Activated T-helper 1 cell treated with anti-CD3 and anti-CD28 coated beads, Interleukin-12 subunit alpha, Interleukin-12 subunit beta, Interleukin-2, Interleukin-4 antibody, amounts not matched to agents 30 ng/mL and 10 ng/mL and 1 ng/mL, durations not matched to agents 14 hours and 24 hours and 36 hours (primary cell): ENCODE measurements at regions not wholly inside any gene's neighbourhood (a gene's known extent, or its start where the extent isn't known, plus 50 kb on each side); places are given as distances from the start of the nearest gene placed in this dataset.
"Not testable (repeated sequence)": the region's sequence is repeated elsewhere in the genome, so short reads cannot be mapped to it uniquely, and the experiment has no call there.

ENCODE experiments used
- DNase-seq: peaks from one replicate; pipeline ENCODE4 v3.0.0; 2021; ENCODE audit warnings: low spot score
- H3K27ac Mint-ChIP-seq: one replicate; pipeline ENCODE4 v1.8.0; 2021; ENCODE audit warnings: mild to moderate bottlenecking, mixed read lengths
- H3K27me3 Mint-ChIP-seq: one replicate; pipeline ENCODE4 v1.8.0; 2022; ENCODE audit warnings: mild to moderate bottlenecking, moderate library complexity, mixed read lengths; ENCODE audit not compliant: insufficient read depth
- H3K36me3 Mint-ChIP-seq: one replicate; pipeline ENCODE4 v1.8.0; 2021; ENCODE audit warnings: low read depth, mixed read lengths
- H3K4me1 Mint-ChIP-seq: one replicate; pipeline ENCODE4 v1.8.0; 2021; ENCODE audit warnings: low read depth, mixed read lengths
- H3K4me3 Mint-ChIP-seq: one replicate; pipeline ENCODE4 v1.8.0; 2021; ENCODE audit warnings: mild to moderate bottlenecking, moderate library complexity, mixed read lengths
- H3K9me3 Mint-ChIP-seq: one replicate; pipeline ENCODE4 v1.8.0; 2021; ENCODE audit warnings: mixed read lengths
- intact Hi-C: fragments of 100-400 bp; cut with micrococcal nuclease; formaldehyde crosslinking; loops from one replicate; pipeline ENCODE4 v1.15.1; 2024

DNA sequence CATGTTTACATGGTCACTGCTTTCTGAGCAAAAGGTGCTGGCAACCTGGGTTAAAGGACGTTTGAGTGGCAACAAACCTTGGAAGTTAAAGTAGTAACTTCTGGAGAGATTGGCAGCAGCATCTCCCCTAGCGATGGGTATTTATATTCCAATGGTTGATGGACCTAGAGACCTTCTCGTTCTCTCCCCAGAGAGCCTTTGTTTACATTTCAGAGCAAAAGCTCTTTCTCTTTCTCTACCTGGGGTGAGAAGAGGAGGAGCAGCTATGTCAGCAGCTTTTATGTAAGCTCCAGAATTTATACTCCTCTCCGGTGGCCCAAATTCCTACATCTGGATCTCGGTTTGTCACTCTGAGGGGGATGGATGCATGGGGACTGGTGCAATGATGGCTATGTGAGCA is 213.7 kb upstream of the ARL4C start:
- Mint-ChIP-seq H3K9me3 (no peaks in the 10 kb centered on the region), H3K4me3 (no peak overlapping the region), H3K27me3 (no peaks in the 10 kb centered on the region), H3K36me3 (no peaks in the 10 kb centered on the region), H3K4me1 (no peaks in the 10 kb centered on the region), H3K27ac (no peak overlapping the region)
- intact Hi-C loops, result no loop called here
- no peak for DNase-seq

DNA sequence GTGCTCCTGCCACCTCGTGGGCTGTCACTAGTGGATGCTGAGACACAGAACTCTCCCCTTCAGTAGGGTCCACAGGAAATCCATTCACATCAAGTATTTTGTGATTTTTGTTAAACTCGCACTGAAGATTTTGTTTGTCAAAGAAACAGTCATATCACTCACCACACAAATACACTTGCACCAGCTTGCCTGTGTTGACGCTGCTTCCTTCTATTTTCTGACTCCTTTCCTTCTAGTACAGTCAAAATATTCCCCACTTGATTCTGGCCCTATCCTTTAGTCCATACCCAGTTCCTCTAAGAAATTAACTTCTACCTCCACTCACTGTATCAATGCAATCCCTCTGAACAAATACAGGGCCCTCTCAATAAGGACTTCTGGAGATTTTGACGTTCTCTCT is 213.2 kb upstream of the ARL4C start:
- H3K4me3 Mint-ChIP-seq, result no peak overlapping the region
- H3K36me3 Mint-ChIP-seq, result no peaks in the 10 kb centered on the region
- H3K9me3 Mint-ChIP-seq, result no peaks in the 10 kb centered on the region
- H3K27ac Mint-ChIP-seq, result no peak overlapping the region
- H3K4me1 Mint-ChIP-seq, result no peaks in the 10 kb centered on the region
- no peaks in the 10 kb centered on the region for H3K27me3 Mint-ChIP-seq
- intact Hi-C loops, result no loop called here
- DNase-seq, result no peak

DNA sequence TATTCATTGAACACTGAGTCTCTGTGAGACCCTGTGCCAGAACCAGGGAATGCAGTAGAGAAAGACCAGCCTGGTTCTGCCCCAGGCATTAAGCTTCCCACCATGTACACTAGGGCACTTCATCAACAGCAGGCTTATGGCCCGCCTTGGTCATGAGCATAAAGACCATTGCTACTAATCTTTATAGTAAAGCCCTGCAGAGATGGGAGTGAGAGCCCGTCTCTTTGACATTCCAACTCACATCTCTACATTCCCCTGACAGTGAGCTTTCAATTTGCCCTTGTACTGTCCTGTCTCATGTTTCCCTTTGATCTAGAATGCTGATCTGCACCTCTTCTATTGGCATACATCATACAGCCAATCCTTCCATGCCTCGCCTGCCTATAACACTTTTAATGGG is 211.8 kb upstream of the ARL4C start:
- no peak overlapping the region for H3K4me3 Mint-ChIP-seq
- H3K4me1 Mint-ChIP-seq, result no peaks in the 10 kb centered on the region
- H3K9me3 Mint-ChIP-seq, result no peaks in the 10 kb centered on the region
- H3K27ac Mint-ChIP-seq, result no peak overlapping the region
- intact Hi-C loops, result no loop called here
- no peaks in the 10 kb centered on the region for H3K27me3 Mint-ChIP-seq
- H3K36me3 Mint-ChIP-seq, result no peaks in the 10 kb centered on the region
- DNase-seq, result no peak

DNA sequence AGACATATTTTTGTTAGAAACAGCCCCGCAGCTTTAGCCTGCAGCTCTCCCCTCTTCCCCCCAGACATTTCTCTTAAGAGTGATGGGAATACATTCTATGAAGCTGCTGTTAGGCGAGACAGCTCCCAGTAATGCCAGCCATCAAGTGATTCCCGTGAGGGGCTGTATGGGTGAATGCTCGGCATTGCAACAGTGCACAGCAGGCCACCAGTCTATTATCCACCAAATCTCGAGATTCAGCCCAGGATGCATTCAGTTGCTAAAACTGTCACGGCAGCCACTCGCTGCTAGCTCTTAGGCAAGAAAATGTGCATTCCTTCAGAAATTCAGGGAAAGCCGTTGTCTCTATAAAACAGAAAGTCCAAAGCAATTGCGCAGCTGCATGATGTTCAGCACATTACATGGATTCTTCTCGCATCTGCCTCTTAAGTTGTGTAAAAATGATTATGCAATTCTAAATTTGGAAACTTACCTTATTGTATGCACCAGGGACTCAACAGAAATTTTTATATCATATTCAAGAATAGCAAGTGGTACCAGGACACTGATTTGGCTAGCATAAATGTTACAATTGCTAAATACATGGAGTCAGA is 211.3 kb upstream of the ARL4C start:
- H3K9me3 Mint-ChIP-seq, result no peaks in the 10 kb centered on the region
- no peak overlapping the region for H3K4me3 Mint-ChIP-seq
- DNase-seq, result no peak
- H3K36me3 Mint-ChIP-seq, result no peaks in the 10 kb centered on the region
- H3K27me3 Mint-ChIP-seq, result no peaks in the 10 kb centered on the region
- intact Hi-C loops, result no loop called here
- H3K27ac Mint-ChIP-seq, result no peak overlapping the region
- no peaks in the 10 kb centered on the region for H3K4me1 Mint-ChIP-seq

DNA sequence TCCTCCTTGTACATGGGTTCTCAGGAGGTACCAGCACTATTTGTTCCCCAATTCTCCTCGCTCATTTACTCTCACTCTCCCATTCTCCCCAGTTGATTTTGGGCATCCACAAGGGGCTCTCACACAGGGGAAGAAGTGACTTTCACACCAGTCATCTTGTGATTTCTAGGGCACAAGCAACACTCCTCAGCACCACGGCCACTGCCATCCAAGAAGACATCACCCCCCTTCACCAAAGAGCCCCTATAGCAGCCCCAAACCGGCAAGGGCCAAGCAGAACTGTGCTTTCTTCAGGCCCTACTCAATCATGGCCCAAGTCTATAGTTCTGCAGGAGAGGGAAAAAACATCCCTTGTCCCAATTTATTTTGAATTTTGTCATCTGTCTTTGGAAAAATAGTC is 209.2 kb upstream of the ARL4C start:
- no peaks in the 10 kb centered on the region for H3K9me3 Mint-ChIP-seq
- H3K36me3 Mint-ChIP-seq, result no peaks in the 10 kb centered on the region
- no peak overlapping the region for H3K4me3 Mint-ChIP-seq
- no peak overlapping the region for H3K27ac Mint-ChIP-seq
- intact Hi-C loops, result no loop called here
- H3K27me3 Mint-ChIP-seq, result no peaks in the 10 kb centered on the region
- no peak for DNase-seq
- H3K4me1 Mint-ChIP-seq, result no peaks in the 10 kb centered on the region

DNA sequence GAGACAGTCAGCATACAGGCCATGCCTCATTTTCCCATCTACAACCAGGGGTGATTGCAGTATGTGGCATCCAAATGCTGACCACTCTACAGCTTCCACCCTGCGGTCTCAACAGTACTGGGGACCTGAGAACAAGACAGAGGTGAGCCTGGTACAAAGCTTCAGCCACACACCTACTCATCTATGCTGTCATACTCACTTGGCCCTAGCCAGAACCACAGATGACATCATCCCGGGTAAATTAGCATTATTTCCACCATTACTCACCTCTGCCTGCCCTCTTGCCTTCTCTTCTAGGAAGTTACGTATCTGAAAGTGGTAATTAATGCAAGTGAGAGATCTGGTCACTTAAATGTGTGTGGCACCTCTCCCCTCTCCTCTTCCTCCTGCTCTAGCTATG is 208.2 kb upstream of the ARL4C start:
- no peak overlapping the region for H3K27ac Mint-ChIP-seq
- H3K4me3 Mint-ChIP-seq, result no peak overlapping the region
- H3K4me1 Mint-ChIP-seq, result no peaks in the 10 kb centered on the region
- no peaks in the 10 kb centered on the region for H3K36me3 Mint-ChIP-seq
- no peak for DNase-seq
- intact Hi-C loops, result no loop called here
- no peaks in the 10 kb centered on the region for H3K27me3 Mint-ChIP-seq
- H3K9me3 Mint-ChIP-seq, result no peaks in the 10 kb centered on the region

DNA sequence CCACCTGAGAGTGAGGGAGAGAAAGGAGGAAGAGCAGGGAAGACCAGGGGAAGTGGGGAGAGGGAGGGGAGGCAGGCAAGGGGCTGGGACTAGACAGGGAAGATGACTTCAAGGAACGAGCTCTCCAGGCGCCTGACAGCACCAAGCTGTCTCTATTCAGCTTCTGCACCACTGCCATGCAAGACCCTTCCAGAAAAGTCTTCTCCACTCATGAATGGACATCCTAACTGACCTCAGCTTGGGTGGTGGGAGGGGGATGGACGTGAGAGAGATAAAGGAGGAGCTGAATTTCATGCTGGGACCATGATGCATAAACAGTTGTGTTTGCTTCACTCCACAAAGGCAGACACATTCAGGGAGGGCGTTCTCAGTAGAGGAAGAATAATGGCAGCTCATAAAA is 206.4 kb upstream of the ARL4C start:
- DNase-seq, result no peak
- no peaks in the 10 kb centered on the region for H3K36me3 Mint-ChIP-seq
- H3K4me1 Mint-ChIP-seq, result no peaks in the 10 kb centered on the region
- no peak overlapping the region for H3K4me3 Mint-ChIP-seq
- no peaks in the 10 kb centered on the region for H3K9me3 Mint-ChIP-seq
- no peak overlapping the region for H3K27ac Mint-ChIP-seq
- no peaks in the 10 kb centered on the region for H3K27me3 Mint-ChIP-seq
- intact Hi-C loops, result no loop called here

DNA sequence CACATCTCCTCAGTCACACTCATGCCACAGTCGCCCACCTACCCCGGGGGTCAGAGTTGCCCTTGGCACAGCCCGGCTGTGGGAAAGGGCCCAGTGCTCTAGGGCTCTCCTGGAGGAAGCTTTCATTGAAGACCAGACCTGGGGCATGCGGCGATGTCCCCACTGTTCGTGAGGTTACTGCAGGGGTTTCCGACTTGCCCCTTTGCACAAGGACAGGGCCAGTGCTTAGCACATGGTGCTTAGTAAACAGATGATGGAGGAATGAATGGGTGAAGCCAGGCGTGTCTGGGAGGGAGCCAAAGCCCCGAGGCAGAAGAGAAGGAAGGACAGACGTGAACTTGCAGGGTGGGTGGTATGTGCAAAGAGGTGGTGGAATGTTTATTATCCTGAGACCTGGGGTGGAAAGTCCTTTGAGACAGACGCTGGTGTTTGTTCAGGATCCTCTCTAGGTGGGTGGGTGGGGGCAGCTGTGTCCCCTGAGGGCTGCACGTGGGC is 205.9 kb upstream of the ARL4C start:
- Mint-ChIP-seq H3K27ac (no peak overlapping the region), H3K4me3 (no peak overlapping the region), H3K27me3 (no peaks in the 10 kb centered on the region), H3K36me3 (no peaks in the 10 kb centered on the region), H3K9me3 (peaks cover 3% of the 10 kb centered on the region), H3K4me1 (no peaks in the 10 kb centered on the region)
- intact Hi-C loops, result no loop called here
- DNase-seq, result no peak

DNA sequence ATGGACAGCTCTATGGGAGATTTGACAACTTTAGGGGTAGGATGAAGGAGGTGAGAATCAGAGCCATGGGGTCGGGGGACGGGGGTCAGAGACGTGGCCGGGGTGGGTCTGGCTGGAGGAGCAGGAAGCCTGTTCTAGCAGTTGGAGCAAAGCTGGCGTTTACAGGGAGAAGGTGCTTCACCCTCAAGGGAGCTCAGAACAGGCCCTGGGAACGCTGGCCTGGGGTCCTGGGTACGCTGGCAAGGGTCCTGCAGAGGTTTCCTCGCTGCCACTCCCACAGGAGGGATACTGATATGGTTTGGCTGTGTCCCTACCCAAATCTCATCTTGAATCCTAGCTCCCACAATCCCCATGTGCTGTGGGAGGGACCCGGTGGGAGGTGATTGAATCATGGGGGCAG is 205.0 kb upstream of the ARL4C start:
- peaks cover 6% of the 10 kb centered on the region for H3K9me3 Mint-ChIP-seq
- no peaks in the 10 kb centered on the region for H3K27me3 Mint-ChIP-seq
- H3K36me3 Mint-ChIP-seq, result no peaks in the 10 kb centered on the region
- DNase-seq, result no peak
- no peak overlapping the region for H3K27ac Mint-ChIP-seq
- intact Hi-C loops, result no loop called here
- H3K4me3 Mint-ChIP-seq, result no peak overlapping the region
- no peaks in the 10 kb centered on the region for H3K4me1 Mint-ChIP-seq

DNA sequence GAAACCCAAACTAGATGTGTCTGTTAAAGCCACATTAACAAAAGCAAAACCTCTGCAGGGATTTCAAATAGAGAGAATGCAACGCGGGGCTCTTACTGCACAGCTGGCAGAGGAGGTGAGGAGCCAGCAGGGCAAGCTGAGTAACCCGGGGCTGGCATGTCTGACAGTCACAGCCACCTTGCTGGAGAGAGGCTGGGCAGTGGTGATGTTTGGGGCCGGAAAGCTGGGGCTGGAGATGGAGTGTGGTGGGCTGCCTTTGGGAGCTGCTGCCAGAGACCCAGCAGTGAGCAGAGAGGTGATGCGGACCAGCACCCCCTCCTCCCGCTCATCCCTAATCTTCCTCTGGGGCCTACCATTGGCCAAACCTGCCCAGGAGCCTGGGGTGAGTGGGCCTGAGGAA is 204.5 kb upstream of the ARL4C start:
- DNase-seq, result no peak
- H3K4me1 Mint-ChIP-seq, result no peaks in the 10 kb centered on the region
- H3K36me3 Mint-ChIP-seq, result no peaks in the 10 kb centered on the region
- H3K9me3 Mint-ChIP-seq, result peaks cover 9% of the 10 kb centered on the region
- H3K27me3 Mint-ChIP-seq, result no peaks in the 10 kb centered on the region
- intact Hi-C loops, result no loop called here
- H3K27ac Mint-ChIP-seq, result no peak overlapping the region
- no peak overlapping the region for H3K4me3 Mint-ChIP-seq

DNA sequence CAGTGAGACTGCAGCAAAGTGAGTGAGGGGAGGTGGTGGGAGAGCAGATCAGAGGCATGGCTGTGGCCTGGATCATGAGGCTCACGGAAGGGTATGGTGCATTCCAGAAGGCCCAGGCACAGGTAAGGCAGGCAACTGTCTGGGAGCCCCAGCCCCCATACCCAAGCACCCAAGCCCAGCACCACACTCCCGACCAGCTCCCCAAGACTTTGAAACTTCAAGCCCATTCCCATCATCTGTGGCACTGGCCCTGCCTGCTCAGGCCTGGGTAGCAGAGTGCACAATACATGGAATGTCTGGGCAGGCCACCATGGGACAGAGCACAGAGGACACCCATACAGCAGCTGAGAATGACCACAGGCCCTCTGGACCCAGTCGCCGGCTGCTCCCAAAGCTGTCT is 202.6 kb upstream of the ARL4C start:
- no peaks in the 10 kb centered on the region for H3K36me3 Mint-ChIP-seq
- no peaks in the 10 kb centered on the region for H3K27me3 Mint-ChIP-seq
- no peaks in the 10 kb centered on the region for H3K4me1 Mint-ChIP-seq
- intact Hi-C loops, result no loop called here
- no peak overlapping the region for H3K27ac Mint-ChIP-seq
- no peak overlapping the region for H3K4me3 Mint-ChIP-seq
- H3K9me3 Mint-ChIP-seq, result peaks cover 14% of the 10 kb centered on the region
- no peak for DNase-seq

DNA sequence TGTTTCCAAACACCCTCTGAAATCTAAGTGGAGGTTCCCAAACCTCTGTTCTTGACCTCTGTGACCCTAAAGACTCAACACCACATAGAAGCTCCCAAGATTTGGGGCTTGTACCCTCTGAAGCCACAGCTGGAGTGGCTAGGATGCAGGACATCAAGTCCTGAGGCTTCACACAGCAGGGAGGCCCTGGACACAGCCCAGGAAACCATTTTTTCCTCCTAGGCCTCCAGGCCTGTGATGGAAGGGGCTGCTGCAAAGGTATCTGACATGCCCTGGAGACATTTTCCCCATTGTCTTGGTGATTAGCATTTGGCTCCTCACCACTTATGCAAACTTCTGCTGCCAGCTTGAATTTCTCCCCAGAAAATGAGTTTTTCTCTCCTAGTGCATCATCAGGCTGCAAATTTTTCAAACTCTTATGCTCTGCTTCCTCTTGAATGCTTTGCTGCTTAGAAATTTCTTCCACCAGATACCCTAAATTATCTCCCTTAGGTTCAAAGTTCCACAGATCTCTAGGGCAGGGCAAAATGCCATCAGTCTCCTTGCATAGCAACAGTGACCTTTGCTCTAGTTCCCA is 200.5 kb upstream of the ARL4C start:
- H3K9me3 Mint-ChIP-seq, result peaks cover 14% of the 10 kb centered on the region
- intact Hi-C loops, H3K36me3 Mint-ChIP-seq, DNase-seq, H3K4me3 Mint-ChIP-seq, H3K27ac Mint-ChIP-seq, H3K27me3 Mint-ChIP-seq, H3K4me1 Mint-ChIP-seq: not testable (repeated sequence)

DNA sequence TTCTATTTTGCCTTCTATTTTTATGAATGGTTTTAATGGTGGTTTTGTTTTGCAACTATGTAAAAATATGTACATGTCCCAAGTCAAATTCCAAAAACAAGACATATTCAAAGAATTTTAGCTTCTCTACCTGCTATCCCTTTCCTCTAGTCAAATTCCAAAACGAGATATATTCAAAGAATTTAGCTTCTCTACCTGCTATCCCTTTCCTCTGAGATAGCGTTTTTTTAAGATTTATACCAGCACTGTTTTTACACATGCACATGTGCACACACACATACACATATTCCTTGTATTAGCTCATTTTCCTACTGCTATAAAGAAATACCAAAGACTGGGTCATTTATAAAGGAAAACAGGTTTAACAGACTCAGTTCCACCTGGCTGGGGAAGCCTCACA is 199.1 kb upstream of the ARL4C start:
- no peak overlapping the region for H3K4me3 Mint-ChIP-seq
- H3K27ac Mint-ChIP-seq, result no peak overlapping the region
- DNase-seq, result no peak
- H3K4me1 Mint-ChIP-seq, result no peaks in the 10 kb centered on the region
- H3K9me3 Mint-ChIP-seq, result peaks cover 14% of the 10 kb centered on the region
- H3K36me3 Mint-ChIP-seq, result no peaks in the 10 kb centered on the region
- intact Hi-C loops, result no loop called here
- H3K27me3 Mint-ChIP-seq, result peaks cover 2% of the 10 kb centered on the region
